ENCODE measurements at regions not wholly inside any gene's neighbourhood (a gene's known extent, or its start where the extent isn't known, plus 50 kb on each side); places are given as distances from the start of the nearest gene placed in this dataset.

- DNase-seq (ENCODE audit: low read depth in 2 of 3, low spot score in 1 of 3), result no peak
These were observed 280.8 kb downstream of the ARHGAP12 start for GRCh38 chr10:31647861-31648260.

DNA sequence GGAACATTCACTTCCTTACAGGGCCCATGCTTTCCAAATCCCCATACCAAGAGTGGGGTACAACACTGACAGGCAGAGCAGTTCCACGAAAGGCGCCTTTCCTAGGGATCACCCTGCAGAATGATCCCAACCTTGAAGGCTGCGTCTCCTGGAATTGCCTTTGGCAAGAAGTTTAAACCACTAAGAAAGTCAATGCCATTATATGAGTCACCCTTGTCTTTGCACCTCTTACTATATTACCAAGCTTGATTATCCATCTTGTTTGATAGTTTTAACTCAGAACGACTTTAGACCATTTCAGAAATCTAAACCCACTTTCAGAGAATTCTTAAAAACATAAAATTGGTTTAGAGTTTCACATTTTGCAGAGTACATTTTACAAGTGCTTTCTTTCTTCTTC, 282.1 kb downstream of the ARHGAP12 start:
- no peak for DNase-seq (ENCODE audit: low read depth in 2 of 3, low spot score in 1 of 3)

- DNase-seq (ENCODE audit: low read depth in 2 of 3, low spot score in 1 of 3), result no peak
These were observed 282.8 kb downstream of the ARHGAP12 start for GRCh38 chr10:31645786-31646185.

DNA sequence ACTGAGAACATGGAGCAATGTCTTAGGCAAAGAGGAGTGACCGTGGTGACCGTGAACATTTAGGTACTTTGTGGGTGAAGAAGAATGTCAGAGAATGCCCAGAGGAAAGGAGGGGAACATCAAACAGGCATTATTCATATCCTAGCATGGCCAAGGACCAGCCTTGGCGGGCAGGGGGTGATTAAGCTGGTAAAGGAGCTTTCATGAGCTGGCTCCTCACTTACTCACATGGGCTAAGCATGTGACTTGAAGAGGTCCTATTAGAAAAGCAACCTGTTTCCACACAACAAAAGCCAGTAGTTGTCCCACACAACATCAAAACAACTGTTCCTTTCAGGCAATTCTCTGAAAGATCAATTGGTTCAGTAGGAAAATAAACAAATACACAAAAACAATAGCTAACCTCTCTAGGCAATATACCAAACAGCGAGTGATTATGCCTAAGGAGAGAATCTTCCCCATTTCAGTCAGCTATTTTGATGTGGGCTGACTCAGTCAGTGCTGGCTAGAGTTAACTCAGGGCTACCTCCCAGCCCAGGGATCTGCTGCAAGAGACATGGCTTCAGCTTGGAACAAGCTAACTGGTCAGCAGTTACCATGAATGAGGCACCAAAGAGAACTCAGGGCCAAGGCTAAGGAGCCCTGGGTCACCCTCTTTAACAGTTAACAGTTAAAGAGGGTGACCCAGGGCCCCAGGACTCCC, 283.5 kb downstream of the ARHGAP12 start:
- no peak for DNase-seq (ENCODE audit: low read depth in 2 of 3, low spot score in 1 of 3)

- no peak for DNase-seq (ENCODE audit: low read depth in 2 of 3, low spot score in 1 of 3)
These were observed 286.4 kb downstream of the ARHGAP12 start for GRCh38 chr10:31642281-31642680.

DNA sequence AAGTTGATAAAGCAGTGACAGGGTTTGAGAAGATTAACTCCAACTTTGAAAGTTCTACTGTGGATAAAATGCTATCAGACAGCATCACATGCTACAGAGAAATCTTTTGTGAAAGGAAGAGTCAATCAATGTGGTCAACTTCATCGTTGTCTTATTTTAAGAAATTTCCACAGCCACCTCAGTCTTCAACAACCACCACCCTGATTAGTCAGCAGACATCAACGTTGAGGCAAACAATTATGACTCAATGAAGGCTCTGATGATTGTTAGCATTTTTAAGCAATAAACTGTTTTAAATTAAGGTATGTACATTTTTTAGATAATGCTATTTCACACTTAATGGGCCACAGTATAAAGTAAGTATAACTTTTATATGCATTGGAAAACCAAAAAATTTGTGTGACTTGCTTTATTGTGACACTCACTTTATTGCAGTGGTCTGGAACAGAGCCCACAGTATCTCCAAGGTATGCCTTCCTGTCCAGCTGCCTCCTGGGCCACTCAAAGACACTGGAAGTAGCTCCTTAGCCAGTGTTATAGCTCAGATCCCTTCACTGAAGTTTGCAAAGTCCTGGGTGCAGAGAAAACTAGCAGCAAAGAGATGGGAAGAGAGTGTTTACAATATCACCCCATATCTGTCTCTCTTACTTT, 293.1 kb downstream of the ARHGAP12 start:
- DNase-seq (ENCODE audit: low read depth in 2 of 3, low spot score in 1 of 3), result no peak

- DNase-seq (ENCODE audit: low read depth in 2 of 3, low spot score in 1 of 3), result no peak
These were observed 293.6 kb downstream of the ARHGAP12 start for GRCh38 chr10:31635009-31635408.

DNA sequence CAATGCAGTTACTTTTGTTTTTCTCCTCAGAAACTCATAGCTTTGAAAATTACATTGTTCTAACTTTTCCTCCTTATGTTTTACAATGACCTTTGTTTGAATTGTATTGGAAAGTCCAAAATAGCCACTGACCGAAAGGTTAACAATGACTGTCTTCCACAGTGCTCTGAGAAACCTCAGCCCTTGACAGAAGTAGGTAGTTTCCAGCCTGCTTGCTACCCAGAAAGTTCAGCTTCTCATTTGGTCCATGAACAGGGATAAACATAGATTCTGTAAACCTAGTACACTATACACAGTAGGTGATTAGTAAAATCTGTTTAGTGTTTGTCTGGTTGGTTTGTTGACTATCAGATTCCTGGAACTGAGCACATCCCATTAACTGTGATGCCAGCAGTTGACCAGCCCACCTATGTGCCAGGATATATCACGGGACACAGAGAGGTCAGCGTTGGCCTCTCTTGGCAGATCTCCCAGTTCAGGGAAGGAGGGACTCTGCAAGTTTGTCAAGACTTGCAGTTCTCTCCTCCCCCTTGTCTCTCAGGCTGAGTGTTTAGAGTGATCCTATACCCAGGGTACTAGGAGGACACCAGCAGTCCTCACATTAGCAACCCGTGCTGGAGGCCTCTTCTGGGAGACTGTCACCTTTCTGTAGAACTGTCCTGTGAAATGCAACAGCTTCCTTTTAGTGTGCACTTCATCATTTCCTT, 297.6 kb downstream of the ARHGAP12 start:
- no peak for DNase-seq (ENCODE audit: low read depth in 2 of 3, low spot score in 1 of 3)

DNA sequence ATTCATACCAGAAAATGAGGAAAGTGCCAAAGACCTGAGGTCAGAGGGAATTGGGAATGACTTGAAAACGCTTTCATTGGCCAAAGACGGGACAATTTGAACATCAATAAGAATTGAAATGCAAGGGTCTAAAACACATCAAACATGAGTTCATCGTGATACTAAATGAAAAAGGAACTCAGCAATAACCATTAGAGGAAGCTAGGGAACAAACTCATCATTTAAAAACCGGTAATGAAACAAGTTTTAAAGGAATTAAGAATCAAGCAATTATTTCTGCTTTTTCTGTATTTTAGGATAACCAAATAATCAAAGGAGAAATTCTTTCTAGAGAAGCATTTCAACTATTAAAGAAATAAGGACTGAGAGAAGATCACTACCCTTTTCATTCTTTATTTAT, 303.1 kb downstream of the ARHGAP12 start:
- DNase-seq (ENCODE audit: low read depth in 2 of 3, low spot score in 1 of 3), result no peak

GRCh38 chr10:31624611-31625010, 304.0 kb downstream of the ARHGAP12 start:
- no peak for DNase-seq (ENCODE audit: low read depth in 2 of 3, low spot score in 1 of 3)

GRCh38 chr10:31623947-31624346, 304.7 kb downstream of the ARHGAP12 start:
- DNase-seq (ENCODE audit: low read depth in 2 of 3, low spot score in 1 of 3), result no peak

DNA sequence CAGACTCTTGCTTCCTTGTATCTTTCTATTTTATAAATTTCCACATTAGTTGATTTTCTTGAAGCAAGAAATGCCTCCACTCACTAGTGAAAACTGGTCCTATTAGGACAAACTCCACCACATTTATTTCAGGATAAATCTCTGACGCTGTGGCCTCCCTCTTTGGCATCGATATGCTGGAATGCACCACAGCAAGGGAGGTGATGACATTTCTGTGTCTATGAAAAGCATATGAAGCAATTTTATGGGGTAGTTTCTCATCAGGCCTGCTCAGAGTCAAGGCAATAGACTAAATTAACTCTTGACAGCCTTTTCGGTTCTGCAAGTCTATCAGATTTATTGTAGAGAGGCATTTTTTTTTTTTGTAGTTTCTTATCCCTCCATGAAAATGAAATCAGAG, 304.4 kb downstream of the ZEB1 start:
- DNase-seq (ENCODE audit: low read depth in 2 of 3, low spot score in 1 of 3), result no peak

DNA sequence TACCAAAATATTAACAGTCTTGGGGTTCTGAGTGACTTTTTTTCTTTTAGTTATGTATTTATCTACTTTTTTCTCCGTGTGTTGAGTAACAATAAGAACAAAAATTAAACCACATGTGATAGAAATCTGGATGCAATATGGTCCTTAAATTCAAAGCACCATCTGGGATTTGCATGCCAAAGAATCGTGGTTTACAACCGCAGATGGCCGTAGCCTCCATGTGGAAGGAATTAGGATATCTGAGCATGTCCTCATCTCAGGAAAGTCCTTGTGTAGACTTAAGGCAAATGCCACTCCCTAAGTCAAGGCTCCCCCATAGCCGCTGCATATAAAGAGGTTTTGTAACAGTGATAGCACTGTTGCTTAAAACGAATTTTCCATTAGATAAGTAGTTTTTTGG, 304.0 kb downstream of the ZEB1 start:
- DNase-seq (ENCODE audit: low read depth in 2 of 3, low spot score in 1 of 3), result no peak

- DNase-seq (ENCODE audit: low read depth in 2 of 3, low spot score in 1 of 3), result no peak
These were observed 302.7 kb downstream of the ZEB1 start for GRCh38 chr10:31621733-31622132.

DNA sequence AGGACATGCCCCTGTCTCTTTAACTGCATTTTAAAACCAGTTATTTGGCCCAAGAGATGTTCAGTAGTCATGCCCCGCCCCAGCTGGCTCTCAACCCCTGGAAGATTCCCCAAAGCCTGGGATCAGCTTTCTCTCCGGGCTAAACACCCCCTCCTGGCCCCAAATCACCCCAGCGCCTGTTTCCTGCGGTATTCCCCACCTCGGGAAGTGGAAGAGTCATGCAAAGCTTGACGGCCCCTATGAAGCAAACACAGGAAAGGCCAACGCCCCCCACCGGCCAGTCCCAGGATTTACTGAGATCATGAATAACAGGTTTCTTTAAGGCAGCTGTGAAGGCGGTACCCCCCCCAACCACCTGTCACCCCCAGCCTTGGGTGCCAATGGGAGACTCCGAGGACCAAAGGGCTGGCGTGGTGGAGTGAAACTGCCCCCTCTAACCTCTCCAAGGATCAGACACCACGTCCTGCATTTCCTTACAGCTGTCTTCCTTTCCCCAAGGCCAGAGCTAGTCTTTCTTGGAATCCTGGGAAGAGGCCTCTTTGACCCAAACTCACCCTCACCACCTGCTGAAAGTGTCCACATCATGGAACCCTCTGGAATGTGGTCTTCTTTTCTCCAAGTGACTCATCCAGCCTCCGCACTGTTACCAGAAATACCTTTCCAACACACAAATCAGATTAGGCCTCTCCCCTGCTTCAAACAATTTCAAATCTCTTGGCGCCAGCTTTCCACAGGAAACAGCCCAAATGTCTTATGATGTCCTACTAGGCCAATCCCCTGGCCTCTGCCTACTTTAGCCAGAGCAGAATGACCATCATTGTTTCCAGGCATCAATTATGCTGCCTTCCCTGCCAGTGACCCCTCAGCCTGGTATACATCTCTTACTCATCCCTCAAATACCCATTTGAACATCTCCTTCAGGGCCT, 301.5 kb downstream of the ZEB1 start:
- no peak for DNase-seq (ENCODE audit: low read depth in 2 of 3, low spot score in 1 of 3)

- no peak for DNase-seq (ENCODE audit: low read depth in 2 of 3, low spot score in 1 of 3)
These were observed 300.6 kb downstream of the ZEB1 start for GRCh38 chr10:31619531-31620061.

DNA sequence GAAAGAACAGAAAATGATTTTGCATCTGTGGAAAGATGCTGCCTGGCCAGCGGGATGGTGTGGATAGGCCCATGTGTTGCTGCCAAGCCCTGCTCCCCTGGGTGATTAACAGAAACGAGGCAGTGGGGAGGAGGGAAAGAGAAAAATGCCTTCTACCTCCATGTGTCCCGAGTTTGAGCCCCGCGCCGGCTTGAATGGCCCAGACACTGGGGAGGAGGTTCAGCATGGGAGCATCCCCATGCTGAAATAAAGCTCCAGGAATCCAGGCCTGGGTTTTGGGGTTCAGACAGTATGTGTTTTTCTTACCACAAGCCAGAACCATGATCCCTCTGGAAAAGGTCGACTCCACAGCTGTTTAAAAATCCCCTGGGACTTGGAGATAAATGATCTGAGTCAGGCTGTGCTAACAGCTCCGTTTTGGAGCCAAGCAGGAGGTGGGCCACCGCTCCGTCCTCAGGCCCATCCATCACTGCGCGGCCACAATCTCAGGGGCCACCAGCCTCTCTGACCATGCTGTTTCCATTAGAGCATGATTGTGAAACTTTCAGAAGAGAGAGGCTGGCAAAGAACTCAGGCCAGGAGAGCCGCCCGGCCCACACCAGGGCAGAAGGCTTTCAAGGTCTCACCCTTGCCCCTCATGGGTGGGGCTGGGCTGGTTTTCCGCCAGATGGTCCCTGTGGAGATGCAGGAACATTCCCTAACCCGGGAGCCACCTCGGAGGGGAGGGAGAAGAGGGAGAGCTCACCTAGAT, 299.7 kb downstream of the ZEB1 start:
- no peak for DNase-seq (ENCODE audit: low read depth in 2 of 3, low spot score in 1 of 3)

- no peak for DNase-seq (ENCODE audit: low read depth in 2 of 3, low spot score in 1 of 3)
These were observed 298.7 kb downstream of the ZEB1 start for GRCh38 chr10:31617757-31618156.

DNA sequence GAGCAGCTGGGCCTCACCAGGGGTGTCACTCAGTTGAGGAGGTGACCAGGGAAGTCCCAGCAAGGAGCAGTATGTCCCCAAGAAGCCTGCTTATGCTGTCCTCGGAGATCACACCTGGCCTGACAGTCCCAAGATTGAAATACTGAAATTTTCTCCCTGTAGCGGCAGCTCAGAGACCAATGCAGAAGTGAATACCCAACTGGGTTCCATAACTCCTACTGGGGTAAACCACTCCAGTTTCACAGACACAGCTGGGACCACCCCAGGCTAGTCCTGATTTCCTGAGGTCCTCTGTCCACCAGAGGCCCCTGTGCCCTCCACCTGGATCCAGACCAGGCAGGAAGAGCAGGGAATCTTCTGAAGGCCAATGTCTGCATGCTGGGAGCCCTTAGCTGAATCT, 298.1 kb downstream of the ZEB1 start:
- no peak for DNase-seq (ENCODE audit: low read depth in 2 of 3, low spot score in 1 of 3)

DNA sequence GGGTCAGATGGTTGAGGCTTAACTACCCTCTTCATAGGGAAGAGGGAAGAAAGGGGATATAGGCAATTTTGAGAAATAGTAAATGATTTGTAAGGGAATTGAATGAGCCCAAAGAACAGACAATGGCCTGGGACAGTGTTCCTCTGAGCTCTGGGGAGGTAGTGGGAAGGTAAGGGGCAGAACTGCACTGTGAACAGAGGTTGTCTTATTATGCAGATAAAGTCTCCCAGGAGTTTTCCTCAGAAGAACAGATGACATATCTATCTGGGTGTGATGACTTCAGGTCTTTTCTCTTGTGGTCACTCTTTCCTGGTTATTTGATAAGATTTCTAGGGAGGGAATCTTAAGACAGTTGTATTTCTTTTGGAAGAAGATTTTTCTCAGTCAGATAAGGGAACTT, 296.1 kb downstream of the ZEB1 start:
- no peak for DNase-seq (ENCODE audit: low read depth in 2 of 3, low spot score in 1 of 3)

Measured in stimulated activated CD4-positive, alpha-beta T cell treated with anti-CD3 and anti-CD28 coated beads, Interleukin-12 subunit alpha, Interleukin-12 subunit beta, amount 100 ng/mL, for 48 hours (primary cell).